HL-60 (cell line): ENCODE measurements at regions not wholly inside any gene's neighbourhood (a gene's known extent, or its start where the extent isn't known, plus 50 kb on each side); places are given as distances from the start of the nearest gene placed in this dataset.
"Not testable (repeated sequence)": the region's sequence is repeated elsewhere in the genome, so short reads cannot be mapped to it uniquely, and the experiment has no call there.

Experiments used
- GABPA ChIP-seq: IDR thresholded peaks from 2 replicates; pipeline ENCODE4 v1.6.1; 2012; ENCODE audit warnings: low read depth
- SPI1 ChIP-seq: IDR thresholded peaks from 2 replicates; pipeline ENCODE4 v1.6.1; 2012; ENCODE audit warnings: low read depth, mild to moderate bottlenecking, borderline replicate concordance
- TF ChIP-seq, protein P1 (sequence below): IDR thresholded peaks from one replicate; pipeline ENCODE4 v1.5.1; 2011; ENCODE audit warnings: low read length, control low read depth, inconsistent platforms; ENCODE audit not compliant: insufficient read depth

DNA sequence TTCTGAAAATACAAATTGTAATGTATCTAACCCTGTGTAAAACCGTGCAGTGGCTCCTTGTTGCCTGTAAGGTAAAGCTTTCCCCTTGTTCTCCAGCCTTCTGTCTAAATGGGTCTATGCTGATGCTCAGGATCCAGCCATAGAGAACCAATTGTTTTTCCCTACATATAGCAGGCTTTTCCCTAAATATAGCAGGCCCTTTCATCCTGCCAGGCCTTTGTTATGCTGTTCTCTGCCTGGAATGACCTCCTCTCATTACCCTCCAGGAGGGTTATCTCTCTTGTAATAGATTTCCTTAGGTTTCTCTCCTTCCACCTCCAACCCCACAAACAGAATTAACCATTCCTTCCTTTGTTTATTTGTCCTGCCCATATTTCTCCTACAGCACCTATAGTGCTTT lies 106.5 kb upstream of the NBPF19 start:
- TF ChIP-seq GABPA, SPI1: not testable (repeated sequence)
- TF ChIP-seq, protein P1, sequence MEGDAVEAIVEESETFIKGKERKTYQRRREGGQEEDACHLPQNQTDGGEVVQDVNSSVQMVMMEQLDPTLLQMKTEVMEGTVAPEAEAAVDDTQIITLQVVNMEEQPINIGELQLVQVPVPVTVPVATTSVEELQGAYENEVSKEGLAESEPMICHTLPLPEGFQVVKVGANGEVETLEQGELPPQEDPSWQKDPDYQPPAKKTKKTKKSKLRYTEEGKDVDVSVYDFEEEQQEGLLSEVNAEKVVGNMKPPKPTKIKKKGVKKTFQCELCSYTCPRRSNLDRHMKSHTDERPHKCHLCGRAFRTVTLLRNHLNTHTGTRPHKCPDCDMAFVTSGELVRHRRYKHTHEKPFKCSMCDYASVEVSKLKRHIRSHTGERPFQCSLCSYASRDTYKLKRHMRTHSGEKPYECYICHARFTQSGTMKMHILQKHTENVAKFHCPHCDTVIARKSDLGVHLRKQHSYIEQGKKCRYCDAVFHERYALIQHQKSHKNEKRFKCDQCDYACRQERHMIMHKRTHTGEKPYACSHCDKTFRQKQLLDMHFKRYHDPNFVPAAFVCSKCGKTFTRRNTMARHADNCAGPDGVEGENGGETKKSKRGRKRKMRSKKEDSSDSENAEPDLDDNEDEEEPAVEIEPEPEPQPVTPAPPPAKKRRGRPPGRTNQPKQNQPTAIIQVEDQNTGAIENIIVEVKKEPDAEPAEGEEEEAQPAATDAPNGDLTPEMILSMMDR, result not testable (repeated sequence)
